ENCODE measurements at regions not wholly inside any gene's neighbourhood (a gene's known extent, or its start where the extent isn't known, plus 50 kb on each side); places are given as distances from the start of the nearest gene placed in this dataset.
"Not testable (repeated sequence)": the region's sequence is repeated elsewhere in the genome, so short reads cannot be mapped to it uniquely, and the experiment has no call there.

GRCh38 chr15:81775779-81776178, 270.0 kb downstream of the MEX3B start:
- H3K36me3 ChIP-seq (ENCODE audit: control insufficient read depth in 4 of 4, insufficient read depth in 4 of 4, low read length in 3 of 4); H3K27ac ChIP-seq (ENCODE audit: insufficient read depth in 1 of 2, low read depth in 1 of 2, low read length in 2 of 2, poor library complexity in 1 of 2, severe bottlenecking in 2 of 2); DNase-seq; H3K9me3 ChIP-seq (ENCODE audit: control extremely low read depth in 1 of 5, control insufficient read depth in 4 of 5, insufficient read depth in 2 of 5, low read depth in 1 of 5, low read length in 4 of 5); H3K4me3 ChIP-seq (ENCODE audit: control insufficient read depth in 1 of 7, extremely low read depth in 1 of 7, insufficient read depth in 4 of 7, low read depth in 2 of 7, low read length in 6 of 7); H3K27me3 ChIP-seq (replicated peaks in 2 of 5; ENCODE audit: control insufficient read depth in 4 of 5, insufficient read depth in 5 of 5, low read length in 4 of 5); H3K4me1 ChIP-seq (ENCODE audit: control extremely low read depth in 1 of 4, control insufficient read depth in 4 of 4, insufficient read depth in 4 of 4, low read length in 3 of 4); POLR2A ChIA-PET: not testable (repeated sequence)
- CTCF ChIA-PET: interaction anchor here (0.7 kb wide), 1 partner anchor 272 kb away, joined by 3 read pairs; no protein-coding TSS in a partner anchor
- WGBS (ENCODE audit: insufficient coverage): no CpG with 5 or more reads among the region's 4 CpGs

DNA sequence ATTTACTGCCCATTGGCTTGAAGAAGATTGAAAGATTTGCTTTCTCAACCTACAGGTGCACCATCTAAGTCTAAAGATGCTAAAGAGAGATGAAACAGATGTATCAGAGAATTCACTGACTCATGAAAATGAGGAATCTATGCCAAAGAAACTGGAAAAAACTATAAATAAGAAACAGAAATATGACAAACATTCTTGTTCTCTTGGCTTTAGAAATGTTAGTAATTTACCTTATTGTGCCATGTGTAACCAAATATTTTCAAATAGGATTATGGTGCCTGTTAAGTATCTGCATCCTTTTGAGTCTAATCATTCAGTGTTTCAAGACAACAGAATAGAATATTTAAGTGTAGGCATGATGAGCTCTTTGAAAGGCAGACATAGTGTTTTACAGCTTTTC, 271.5 kb downstream of the MEX3B start:
- Histone ChIP-seq H3K4me3 (ENCODE audit: control insufficient read depth in 1 of 7, extremely low read depth in 1 of 7, insufficient read depth in 4 of 7, low read depth in 2 of 7, low read length in 6 of 7) (no peak overlapping the region), H3K36me3 (ENCODE audit: control insufficient read depth in 4 of 4, insufficient read depth in 4 of 4, low read length in 3 of 4) (no peaks in the 10 kb centered on the region), H3K27ac (ENCODE audit: insufficient read depth in 1 of 2, low read depth in 1 of 2, low read length in 2 of 2, poor library complexity in 1 of 2, severe bottlenecking in 2 of 2) (no peak overlapping the region), H3K27me3 (replicated peaks in 2 of 5; ENCODE audit: control insufficient read depth in 4 of 5, insufficient read depth in 5 of 5, low read length in 4 of 5) (no peaks in the 10 kb centered on the region), H3K4me1 (ENCODE audit: control extremely low read depth in 1 of 4, control insufficient read depth in 4 of 4, insufficient read depth in 4 of 4, low read length in 3 of 4) (no peaks in the 10 kb centered on the region), H3K9me3 (ENCODE audit: control extremely low read depth in 1 of 5, control insufficient read depth in 4 of 5, insufficient read depth in 2 of 5, low read depth in 1 of 5, low read length in 4 of 5) (peaks cover 0 to 2% (median 0%) of the 10 kb centered on the region in 5 experiments)
- ChIA-PET CTCF (no interaction called here), POLR2A (no interaction called here)
- no peak for DNase-seq

GRCh38 chr15:81768773-81769172, 277.0 kb downstream of the MEX3B start:
- Histone ChIP-seq H3K9me3 (ENCODE audit: control extremely low read depth in 1 of 5, control insufficient read depth in 4 of 5, insufficient read depth in 2 of 5, low read depth in 1 of 5, low read length in 4 of 5) (peaks cover 0 to 2% (median 0%) of the 10 kb centered on the region in 5 experiments), H3K4me3 (ENCODE audit: control insufficient read depth in 1 of 7, extremely low read depth in 1 of 7, insufficient read depth in 4 of 7, low read depth in 2 of 7, low read length in 6 of 7) (no peak overlapping the region), H3K27ac (ENCODE audit: insufficient read depth in 1 of 2, low read depth in 1 of 2, low read length in 2 of 2, poor library complexity in 1 of 2, severe bottlenecking in 2 of 2) (no peak overlapping the region), H3K4me1 (ENCODE audit: control extremely low read depth in 1 of 4, control insufficient read depth in 4 of 4, insufficient read depth in 4 of 4, low read length in 3 of 4) (no peaks in the 10 kb centered on the region), H3K27me3 (replicated peaks in 2 of 5; ENCODE audit: control insufficient read depth in 4 of 5, insufficient read depth in 5 of 5, low read length in 4 of 5) (no peaks in the 10 kb centered on the region), H3K36me3 (ENCODE audit: control insufficient read depth in 4 of 4, insufficient read depth in 4 of 4, low read length in 3 of 4) (no peaks in the 10 kb centered on the region)
- CTCF ChIA-PET: no interaction called here
- POLR2A ChIA-PET: interaction anchor here (0.7 kb wide), 1 partner anchor 1003 kb away, joined by 3 read pairs; no protein-coding TSS in a partner anchor
- no peak for DNase-seq
- 100% methylated on average over 1 of the region's 2 CpGs for WGBS (ENCODE audit: insufficient coverage)

DNA sequence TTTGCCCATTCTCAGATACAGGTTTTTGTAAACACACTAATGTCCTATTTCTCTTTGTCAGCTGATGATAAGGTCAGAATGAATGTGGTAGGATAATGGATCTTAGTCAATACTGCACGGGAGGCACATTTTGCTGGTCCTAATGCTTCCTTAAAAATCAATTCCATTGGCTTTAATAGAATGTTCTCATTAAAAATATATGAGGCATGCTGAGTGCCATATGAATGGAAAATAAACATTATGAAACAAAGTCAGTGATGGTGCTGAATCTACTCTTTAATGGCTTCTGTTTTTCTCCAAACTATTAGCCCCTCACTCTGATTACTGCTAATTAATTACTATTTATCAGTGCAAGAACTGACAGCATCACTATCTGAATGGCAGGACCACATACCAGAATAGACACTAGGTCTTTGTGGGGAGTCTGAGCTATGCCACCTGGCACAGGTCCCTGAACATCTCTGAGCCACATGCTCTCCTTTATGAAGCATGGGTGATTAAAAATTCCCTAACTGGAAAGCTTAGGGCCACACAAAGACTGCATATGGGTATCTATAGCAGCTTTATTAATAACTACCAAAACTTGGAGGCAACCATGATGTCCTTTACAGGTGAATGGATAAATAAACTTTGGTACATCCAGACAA, 278.9 kb downstream of the MEX3B start:
- H3K4me3 ChIP-seq (ENCODE audit: control insufficient read depth in 1 of 7, extremely low read depth in 1 of 7, insufficient read depth in 4 of 7, low read depth in 2 of 7, low read length in 6 of 7): no peak overlapping the region
- no peaks in the 10 kb centered on the region for H3K4me1 ChIP-seq (ENCODE audit: control extremely low read depth in 1 of 4, control insufficient read depth in 4 of 4, insufficient read depth in 4 of 4, low read length in 3 of 4)
- H3K27ac ChIP-seq (ENCODE audit: insufficient read depth in 1 of 2, low read depth in 1 of 2, low read length in 2 of 2, poor library complexity in 1 of 2, severe bottlenecking in 2 of 2): no peak overlapping the region
- POLR2A ChIA-PET: no interaction called here
- H3K36me3 ChIP-seq (ENCODE audit: control insufficient read depth in 4 of 4, insufficient read depth in 4 of 4, low read length in 3 of 4): no peaks in the 10 kb centered on the region
- DNase-seq: no peak
- no peaks in the 10 kb centered on the region for H3K27me3 ChIP-seq (replicated peaks in 2 of 5; ENCODE audit: control insufficient read depth in 4 of 5, insufficient read depth in 5 of 5, low read length in 4 of 5)
- WGBS (ENCODE audit: insufficient coverage): no CpG with 5 or more reads among the region's 1 CpG
- CTCF ChIA-PET: no interaction called here
- H3K9me3 ChIP-seq (ENCODE audit: control extremely low read depth in 1 of 5, control insufficient read depth in 4 of 5, insufficient read depth in 2 of 5, low read depth in 1 of 5, low read length in 4 of 5): peaks cover 0 to 2% (median 0%) of the 10 kb centered on the region in 5 experiments

DNA sequence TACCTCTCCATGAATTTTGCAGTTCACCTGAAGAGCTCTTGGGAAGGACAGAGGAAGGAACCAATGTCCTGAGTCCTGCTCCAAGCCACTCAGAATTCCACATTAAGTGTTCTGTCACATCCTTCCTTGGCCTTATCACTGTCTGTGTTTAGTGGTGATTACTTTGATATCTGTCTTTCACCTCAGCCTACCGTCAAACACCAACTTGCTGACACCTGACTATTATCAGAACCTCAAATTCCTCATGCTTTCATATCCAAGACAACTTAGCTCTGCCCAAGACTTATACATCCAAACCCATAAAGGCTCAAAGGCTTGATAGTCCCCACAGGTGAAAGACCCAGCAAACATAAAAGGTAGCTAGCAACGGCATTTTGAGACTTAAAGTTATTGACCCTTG, 280.0 kb downstream of the MEX3B start:
- WGBS (ENCODE audit: insufficient coverage): 100% methylated on average over 1 of the region's 2 CpGs
- H3K4me1 ChIP-seq (ENCODE audit: control extremely low read depth in 1 of 4, control insufficient read depth in 4 of 4, insufficient read depth in 4 of 4, low read length in 3 of 4): no peaks in the 10 kb centered on the region
- DNase-seq: no peak
- ChIA-PET CTCF (no interaction called here), POLR2A (no interaction called here)
- no peaks in the 10 kb centered on the region for H3K27me3 ChIP-seq (replicated peaks in 2 of 5; ENCODE audit: control insufficient read depth in 4 of 5, insufficient read depth in 5 of 5, low read length in 4 of 5)
- peaks cover 0 to 2% (median 0%) of the 10 kb centered on the region in 5 experiments for H3K9me3 ChIP-seq (ENCODE audit: control extremely low read depth in 1 of 5, control insufficient read depth in 4 of 5, insufficient read depth in 2 of 5, low read depth in 1 of 5, low read length in 4 of 5)
- no peaks in the 10 kb centered on the region for H3K36me3 ChIP-seq (ENCODE audit: control insufficient read depth in 4 of 4, insufficient read depth in 4 of 4, low read length in 3 of 4)
- H3K4me3 ChIP-seq (ENCODE audit: control insufficient read depth in 1 of 7, extremely low read depth in 1 of 7, insufficient read depth in 4 of 7, low read depth in 2 of 7, low read length in 6 of 7): no peak overlapping the region
- no peak overlapping the region for H3K27ac ChIP-seq (ENCODE audit: insufficient read depth in 1 of 2, low read depth in 1 of 2, low read length in 2 of 2, poor library complexity in 1 of 2, severe bottlenecking in 2 of 2)

- no peak for DNase-seq
- CTCF ChIA-PET: no interaction called here
- Histone ChIP-seq H3K9me3 (ENCODE audit: control extremely low read depth in 1 of 5, control insufficient read depth in 4 of 5, insufficient read depth in 2 of 5, low read depth in 1 of 5, low read length in 4 of 5) (no peaks in the 10 kb centered on the region), H3K27me3 (replicated peaks in 2 of 5; ENCODE audit: control insufficient read depth in 4 of 5, insufficient read depth in 5 of 5, low read length in 4 of 5) (no peaks in the 10 kb centered on the region), H3K4me1 (ENCODE audit: control extremely low read depth in 1 of 4, control insufficient read depth in 4 of 4, insufficient read depth in 4 of 4, low read length in 3 of 4) (no peaks in the 10 kb centered on the region), H3K4me3 (ENCODE audit: control insufficient read depth in 1 of 7, extremely low read depth in 1 of 7, insufficient read depth in 4 of 7, low read depth in 2 of 7, low read length in 6 of 7) (no peak overlapping the region), H3K36me3 (ENCODE audit: control insufficient read depth in 4 of 4, insufficient read depth in 4 of 4, low read length in 3 of 4) (no peaks in the 10 kb centered on the region), H3K27ac (ENCODE audit: insufficient read depth in 1 of 2, low read depth in 1 of 2, low read length in 2 of 2, poor library complexity in 1 of 2, severe bottlenecking in 2 of 2) (no peak overlapping the region)
- WGBS (ENCODE audit: insufficient coverage): 100% methylated on average over 1 of the region's 1 CpG
- POLR2A ChIA-PET: no interaction called here
These were observed 282.5 kb downstream of the MEX3B start for GRCh38 chr15:81763304-81763703.

DNA sequence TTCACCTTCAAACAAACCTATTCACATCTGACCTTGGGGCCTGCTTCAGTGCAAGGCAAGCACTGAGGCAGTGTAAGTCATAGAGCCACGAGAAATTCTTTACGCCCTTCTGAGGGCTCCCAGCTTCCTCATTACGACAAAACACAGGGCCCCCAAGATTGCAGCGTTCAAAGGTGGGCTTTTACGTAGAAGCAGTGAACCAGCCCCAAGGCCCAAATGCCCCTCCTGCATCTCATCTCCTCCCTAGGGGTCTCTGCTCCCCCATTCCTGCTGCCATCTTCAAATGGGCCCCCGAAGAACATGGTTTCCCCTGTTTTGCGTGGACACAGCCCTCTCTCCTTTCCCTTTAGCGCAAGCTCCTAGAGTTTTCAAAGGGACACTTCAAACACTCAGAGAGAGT, 285.1 kb downstream of the MEX3B start:
- DNase-seq: no peak
- H3K27me3 ChIP-seq (replicated peaks in 2 of 5; ENCODE audit: control insufficient read depth in 4 of 5, insufficient read depth in 5 of 5, low read length in 4 of 5): no peaks in the 10 kb centered on the region
- H3K27ac ChIP-seq (ENCODE audit: insufficient read depth in 1 of 2, low read depth in 1 of 2, low read length in 2 of 2, poor library complexity in 1 of 2, severe bottlenecking in 2 of 2): no peak overlapping the region
- ChIA-PET POLR2A (no interaction called here), CTCF (no interaction called here)
- no peaks in the 10 kb centered on the region for H3K36me3 ChIP-seq (ENCODE audit: control insufficient read depth in 4 of 4, insufficient read depth in 4 of 4, low read length in 3 of 4)
- no peak overlapping the region for H3K4me3 ChIP-seq (ENCODE audit: control insufficient read depth in 1 of 7, extremely low read depth in 1 of 7, insufficient read depth in 4 of 7, low read depth in 2 of 7, low read length in 6 of 7)
- H3K4me1 ChIP-seq (ENCODE audit: control extremely low read depth in 1 of 4, control insufficient read depth in 4 of 4, insufficient read depth in 4 of 4, low read length in 3 of 4): no peaks in the 10 kb centered on the region
- 96% methylated on average over 6 of the region's 8 CpGs for WGBS (ENCODE audit: insufficient coverage)
- no peaks in the 10 kb centered on the region for H3K9me3 ChIP-seq (ENCODE audit: control extremely low read depth in 1 of 5, control insufficient read depth in 4 of 5, insufficient read depth in 2 of 5, low read depth in 1 of 5, low read length in 4 of 5)

Data from common myeloid progenitor, CD34-positive (primary cell).